HTR-8/SVneo (cell line): ENCODE measurements at regions not wholly inside any gene's neighbourhood (a gene's known extent, or its start where the extent isn't known, plus 50 kb on each side); places are given as distances from the start of the nearest gene placed in this dataset.

Source experiments
- DNase-seq: peaks from one replicate; pipeline ENCODE4 v3.0.0; 2011; ENCODE audit warnings: low spot score, mixed read lengths; ENCODE audit not compliant: insufficient read length
- FAIRE-seq: peaks from 2 replicates; lab custom pipeline; 2011; peaks lifted over from hg19 to GRCh38; lab: Jason Lieb, UNC

GRCh38 chr20:52867305-52867704 lies 104.9 kb upstream of the TSHZ2 start:
- DNase-seq (no peak), FAIRE-seq (peak; percentile 69)

- FAIRE-seq (no peak), DNase-seq (no peak)
These were observed 107.1 kb upstream of the TSHZ2 start for GRCh38 chr20:52864916-52865605.

GRCh38 chr20:52859156-52859876 lies 112.8 kb upstream of the TSHZ2 start:
- DNase-seq = no peak
- peak; percentile 26 for FAIRE-seq

GRCh38 chr20:52852714-52853113 lies 119.4 kb upstream of the TSHZ2 start:
- no peak for FAIRE-seq
- DNase-seq = no peak

GRCh38 chr20:52847731-52848359 lies 124.3 kb upstream of the TSHZ2 start:
- FAIRE-seq = peak; percentile 26
- DNase-seq = no peak

- FAIRE-seq = peak; percentile 46
- no peak for DNase-seq
These were observed 125.0 kb upstream of the TSHZ2 start for GRCh38 chr20:52847029-52847660.

GRCh38 chr20:52845044-52845443 lies 127.1 kb upstream of the TSHZ2 start:
- DNase-seq (no peak), FAIRE-seq (no peak)

GRCh38 chr20:52843425-52843824 lies 128.7 kb upstream of the TSHZ2 start:
- DNase-seq = no peak
- peak; percentile 83 for FAIRE-seq

GRCh38 chr20:52841003-52841402 lies 131.2 kb upstream of the TSHZ2 start:
- no peak for DNase-seq

GRCh38 chr20:52840041-52840440 lies 132.1 kb upstream of the TSHZ2 start:
- FAIRE-seq (no peak), DNase-seq (no peak)

More at GRCh38 chr20:52841003-52841402, 131.2 kb upstream of the TSHZ2 start:
- no peak for FAIRE-seq

- DNase-seq (no peak), FAIRE-seq (no peak)
These were observed 133.5 kb upstream of the TSHZ2 start for GRCh38 chr20:52838510-52839241.

GRCh38 chr20:52837378-52837777 lies 134.8 kb upstream of the TSHZ2 start:
- no peak for FAIRE-seq

GRCh38 chr20:52833901-52834300 lies 138.3 kb upstream of the TSHZ2 start:
- FAIRE-seq = peak; percentile 70
- no peak for DNase-seq

More at GRCh38 chr20:52837378-52837777, 134.8 kb upstream of the TSHZ2 start:
- no peak for DNase-seq

- DNase-seq (no peak), FAIRE-seq (no peak)
These were observed 139.9 kb upstream of the TSHZ2 start for GRCh38 chr20:52832151-52832774.

GRCh38 chr20:52830598-52830997 lies 141.6 kb upstream of the TSHZ2 start:
- DNase-seq (no peak), FAIRE-seq (peak; percentile 90)

GRCh38 chr20:52829111-52829510 lies 143.0 kb upstream of the TSHZ2 start:
- DNase-seq = no peak
- FAIRE-seq = no peak

- FAIRE-seq = no peak
- DNase-seq = no peak
These were observed 144.0 kb upstream of the TSHZ2 start for GRCh38 chr20:52828199-52828598.

- DNase-seq (no peak), FAIRE-seq (peak; percentile 79)
These were observed 145.4 kb upstream of the TSHZ2 start for GRCh38 chr20:52826722-52827121.

- FAIRE-seq (no peak), DNase-seq (no peak)
These were observed 145.8 kb upstream of the TSHZ2 start for GRCh38 chr20:52826321-52826720.
